Anterior cingulate cortex (tissue), 58 donors: ENCODE measurements at regions not wholly inside any gene's neighbourhood (a gene's known extent, or its start where the extent isn't known, plus 50 kb on each side); places are given as distances from the start of the nearest gene placed in this dataset.
"Not testable (repeated sequence)": the region's sequence is repeated elsewhere in the genome, so short reads cannot be mapped to it uniquely, and the experiment has no call there.

Source experiments
- DNase-seq, 58 donors: peaks; one replicate each; lab custom pipeline; 2025; lab: John Stamatoyannopoulos, UW

- no peak for DNase-seq
Measured at GRCh38 chr2:22126978-22127377, 1003.2 kb downstream of the TDRD15 start.

DNA sequence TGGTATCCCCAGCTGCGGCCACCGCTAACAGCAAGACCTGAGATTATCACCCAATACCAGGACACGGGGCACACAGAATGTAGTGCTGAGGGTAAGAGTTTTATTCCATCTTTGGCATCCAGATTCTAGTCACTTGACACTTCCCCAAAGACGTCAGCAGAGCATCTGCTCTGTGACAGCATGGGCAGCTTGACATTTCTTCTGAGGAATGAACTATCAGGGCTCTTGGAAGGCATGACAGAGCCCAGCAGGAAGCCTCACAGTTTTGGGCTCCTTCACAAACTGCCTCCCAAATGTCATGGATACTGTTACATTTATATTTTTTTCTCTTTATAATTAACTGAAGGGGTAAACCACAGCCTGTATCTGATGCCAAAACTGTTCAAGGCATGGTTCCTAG is 1010.7 kb downstream of the TDRD15 start:
- DNase-seq = no peak

DNA sequence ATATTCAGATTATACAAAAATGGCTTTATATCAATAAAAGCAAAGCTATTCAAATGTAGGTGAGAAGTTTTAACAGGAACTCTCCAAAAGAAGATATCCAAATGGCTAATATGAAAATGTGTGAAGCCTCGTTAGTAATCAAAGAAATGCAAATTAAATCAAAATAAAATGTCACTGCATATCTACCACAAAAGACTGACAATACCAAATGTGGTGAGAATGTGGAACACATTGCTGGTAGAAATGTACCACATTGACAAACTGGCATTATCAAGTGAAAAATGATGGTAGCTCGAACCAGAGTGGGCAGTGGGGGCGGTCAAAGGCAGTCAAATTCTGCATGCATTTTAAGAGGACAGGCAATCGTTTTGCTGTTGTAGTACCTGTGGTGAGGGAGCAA is 1012.7 kb downstream of the TDRD15 start:
- no peak for DNase-seq

- no peak for DNase-seq
Measured at GRCh38 chr2:22143840-22144239, 1020.1 kb downstream of the TDRD15 start.

GRCh38 chr2:22153931-22154613 is 1030.3 kb downstream of the TDRD15 start:
- no peak for DNase-seq

GRCh38 chr2:22156661-22157060 is 1032.9 kb downstream of the TDRD15 start:
- DNase-seq = not testable (repeated sequence)

DNA sequence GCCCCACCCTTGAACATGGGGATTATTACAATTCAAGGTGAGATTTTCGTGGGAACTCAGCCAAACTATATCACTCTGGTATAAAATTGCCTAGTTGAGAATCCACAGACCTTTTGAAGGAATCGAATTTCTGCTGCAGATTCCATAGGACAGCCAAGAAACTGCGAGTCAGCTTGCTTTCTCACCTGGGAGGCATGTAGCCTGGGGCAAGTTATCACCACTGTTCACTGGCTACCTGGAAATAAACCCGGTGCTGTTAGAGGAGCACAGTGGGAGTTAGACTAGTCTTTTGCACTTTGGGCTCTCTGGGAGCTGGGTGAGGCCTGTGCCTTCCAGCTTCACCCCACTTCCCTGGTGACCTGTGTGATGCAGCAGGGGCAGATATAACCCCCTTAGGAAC is 1043.5 kb downstream of the TDRD15 start:
- DNase-seq = no peak

GRCh38 chr2:22175003-22175402 is 1051.2 kb downstream of the TDRD15 start:
- no peak for DNase-seq

- DNase-seq = no peak
Measured at GRCh38 chr2:22185251-22185650, 1061.5 kb downstream of the TDRD15 start.

DNA sequence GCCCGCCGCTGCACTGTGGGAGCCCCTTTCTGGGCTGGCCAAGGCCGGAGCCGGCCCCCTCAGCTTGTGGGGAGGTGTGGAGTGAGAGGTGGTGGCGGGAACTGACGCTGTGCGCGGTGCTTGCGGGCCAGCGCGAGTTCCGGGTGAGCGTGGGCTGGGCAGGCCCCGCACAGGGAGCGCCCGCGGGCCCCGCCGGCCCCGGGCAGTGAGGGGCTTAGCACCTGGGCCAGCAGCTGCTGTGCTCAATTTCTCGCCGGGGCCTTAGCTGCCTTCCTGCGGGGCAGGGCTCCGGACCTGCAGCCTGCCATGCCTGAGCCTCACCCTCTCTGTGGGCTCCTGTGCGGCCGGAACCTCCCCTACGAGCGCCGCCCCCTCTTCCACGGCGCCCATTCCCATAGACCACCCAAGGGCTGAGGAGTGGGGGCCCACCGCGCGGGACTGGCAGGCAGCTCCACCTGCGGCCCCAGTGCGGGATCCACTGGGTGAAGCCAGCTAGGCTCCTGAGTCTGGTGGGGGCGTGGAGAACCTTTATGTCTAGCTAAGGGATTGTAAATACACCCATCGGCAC is 1062.6 kb downstream of the TDRD15 start:
- DNase-seq = not testable (repeated sequence)

DNA sequence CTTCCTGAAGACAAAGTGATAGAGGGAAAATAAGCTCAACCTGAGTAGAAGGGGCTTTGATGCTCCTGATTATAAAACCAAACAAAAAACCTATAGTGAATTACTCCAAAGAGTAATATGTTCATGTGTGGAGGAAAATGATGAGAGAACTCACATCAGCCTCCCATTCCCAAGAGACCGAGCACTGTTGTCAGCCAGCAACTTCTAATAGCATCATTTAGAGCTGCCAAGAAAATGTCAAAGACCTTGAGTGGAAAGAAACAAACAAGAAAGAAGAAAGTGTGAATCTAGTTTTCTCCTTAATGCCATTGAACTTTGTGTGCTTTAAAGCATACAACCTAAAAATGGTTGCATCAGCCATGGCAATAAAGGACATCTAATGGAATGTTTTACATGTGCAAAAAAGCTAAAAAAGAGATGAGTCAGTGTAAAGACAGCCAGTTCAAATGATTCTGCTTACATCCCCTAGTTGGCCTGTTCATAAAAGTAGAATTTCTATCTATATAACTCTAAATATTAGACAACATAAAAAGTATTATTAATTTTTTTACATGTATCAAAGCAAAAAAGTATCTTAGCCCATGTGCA is 1066.2 kb downstream of the TDRD15 start:
- no peak for DNase-seq

DNA sequence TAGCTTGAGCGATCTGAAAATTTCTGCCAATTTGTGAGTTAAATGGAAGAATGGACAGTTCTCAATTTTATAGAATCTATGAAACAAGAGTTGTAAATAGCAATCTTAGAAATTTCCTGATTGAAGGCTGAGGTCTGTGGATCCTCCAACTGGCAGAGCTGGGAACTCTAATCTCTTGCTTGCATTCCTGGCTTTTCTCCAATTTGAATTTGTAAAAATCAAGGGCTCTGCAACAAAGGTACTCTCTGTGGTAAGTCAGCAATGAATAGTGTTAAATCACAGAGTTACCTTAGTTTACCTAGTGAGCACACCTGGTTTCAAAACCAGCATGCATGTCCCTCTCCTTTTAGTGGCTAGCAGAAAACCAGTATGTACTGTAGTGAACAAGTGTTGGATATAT is 1070.5 kb downstream of the TDRD15 start:
- DNase-seq = no peak

GRCh38 chr2:22196806-22197205 is 1073.0 kb downstream of the TDRD15 start:
- no peak for DNase-seq

DNA sequence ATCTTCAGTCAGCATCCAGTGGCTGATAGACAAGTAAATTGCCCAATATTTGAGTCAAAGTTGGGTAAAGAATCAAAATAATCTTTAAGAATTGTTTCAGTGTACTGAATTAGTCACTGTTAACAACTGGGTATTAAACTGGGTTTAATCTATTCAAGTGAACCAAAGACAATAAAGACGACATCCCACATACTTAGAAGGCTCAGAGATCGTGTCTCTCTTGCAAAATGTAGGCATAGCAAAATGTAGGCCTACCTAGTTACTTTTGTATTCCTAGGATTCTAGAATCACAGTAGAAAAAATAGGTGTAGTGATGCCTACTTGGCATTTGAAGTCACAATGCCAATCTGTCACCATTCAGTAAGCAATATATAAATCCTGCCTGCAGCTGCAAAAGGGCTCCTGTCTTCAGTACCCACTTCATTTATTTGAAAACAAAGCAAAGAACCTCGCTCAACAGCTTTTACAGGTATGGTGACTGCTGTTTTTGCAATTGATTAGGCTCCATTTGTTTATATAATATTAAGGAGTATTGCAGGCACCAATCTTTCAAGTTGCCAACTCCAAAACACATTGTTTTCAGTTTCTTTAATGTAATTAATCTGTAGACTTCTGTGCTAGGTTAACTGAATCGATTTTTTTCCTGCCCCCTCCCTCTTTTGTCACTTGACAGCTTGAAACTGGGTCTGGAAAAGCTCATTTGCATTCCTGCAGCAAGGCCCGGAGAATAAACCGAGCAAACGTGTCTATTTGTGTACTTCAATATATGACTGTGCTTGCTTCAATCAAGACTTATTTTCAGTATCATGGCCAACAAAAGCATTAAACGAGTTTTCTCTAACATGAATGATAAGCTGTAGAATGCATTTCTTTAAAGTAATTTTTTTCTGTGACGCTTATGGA is 1074.9 kb downstream of the TDRD15 start:
- DNase-seq = peak in 1 of 58 donors; percentile 8

GRCh38 chr2:22199994-22200393 is 1076.2 kb downstream of the TDRD15 start:
- DNase-seq = no peak

- no peak for DNase-seq
Measured at GRCh38 chr2:22209545-22209944, 1085.8 kb downstream of the TDRD15 start.

- DNase-seq = no peak
Measured at GRCh38 chr2:22213237-22213636, 1089.5 kb downstream of the TDRD15 start.

GRCh38 chr2:22215517-22215916 is 1091.7 kb downstream of the TDRD15 start:
- DNase-seq = no peak

DNA sequence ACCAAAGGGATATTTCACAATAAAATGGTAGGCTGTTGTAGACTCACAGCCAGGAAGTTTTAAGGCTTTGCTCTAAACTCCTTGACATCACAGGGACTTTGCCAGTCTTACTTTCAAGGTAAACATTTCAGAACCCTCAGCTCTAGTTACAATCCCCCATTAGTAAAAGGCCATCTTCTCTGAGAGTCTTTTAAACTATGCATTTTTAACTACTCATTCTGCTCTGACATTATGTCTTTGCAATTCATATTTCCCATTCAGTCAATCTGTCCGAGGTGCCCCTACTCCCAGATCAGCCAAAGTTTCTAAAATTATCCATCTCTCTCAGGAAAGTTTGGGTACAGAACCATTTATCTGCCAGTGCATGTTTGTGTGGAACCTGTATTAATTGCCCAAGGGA is 1094.1 kb downstream of the TDRD15 start:
- DNase-seq = no peak

DNA sequence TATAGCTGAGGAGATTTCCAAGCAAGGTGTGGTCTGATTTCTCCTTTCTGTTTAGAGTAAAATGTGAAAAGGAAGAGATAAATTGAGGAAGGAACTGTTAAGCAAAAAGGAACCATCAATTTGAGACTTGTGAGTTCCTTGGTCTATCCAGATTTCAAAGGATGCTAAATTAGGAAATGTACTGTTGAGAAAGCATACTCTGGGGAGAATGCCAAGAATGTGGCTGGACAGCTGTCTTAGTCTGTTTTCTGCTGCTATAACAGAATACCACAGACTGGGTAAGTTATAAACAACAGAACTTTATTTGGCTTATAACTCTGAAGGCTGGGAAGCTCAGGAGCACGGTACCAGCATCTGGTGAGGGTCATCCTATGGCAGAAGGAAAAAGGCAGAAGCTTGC is 1097.2 kb downstream of the TDRD15 start:
- DNase-seq = peak in 1 of 58 donors; percentile 1

DNA sequence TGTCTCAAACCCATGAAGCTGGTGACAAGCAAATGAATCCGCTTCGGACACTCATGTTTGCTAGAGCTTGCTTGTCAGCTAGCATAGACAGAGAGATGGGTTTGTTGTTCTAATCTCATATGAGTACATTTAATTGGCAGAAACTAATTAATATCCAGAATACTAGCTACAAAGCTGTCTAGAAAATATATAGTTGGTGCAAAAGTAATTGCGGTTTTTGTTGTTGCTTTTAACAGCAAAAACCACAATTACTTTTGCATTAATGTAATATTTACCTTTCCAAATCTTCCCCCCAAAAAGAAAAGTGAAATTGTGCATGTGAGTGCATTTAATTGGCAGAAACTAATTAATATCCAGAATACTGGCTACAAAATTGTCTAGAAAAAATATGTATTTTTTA is 1115.2 kb downstream of the TDRD15 start:
- DNase-seq = no peak
